ENCODE measurements at regions not wholly inside any gene's neighbourhood (a gene's known extent, or its start where the extent isn't known, plus 50 kb on each side); places are given as distances from the start of the nearest gene placed in this dataset.

- no peak overlapping the region for H3K27ac ChIP-seq
- H3K36me3 ChIP-seq (ENCODE audit: low read depth): no peaks in the 10 kb centered on the region
- no peaks in the 10 kb centered on the region for H3F3A ChIP-seq (ENCODE audit: insufficient read depth)
- WGBS, 2 experiments (ENCODE audit: low coverage in 1 of 2, low lambda C conversion rate in 2 of 2, missing lambda C conversion rate in 2 of 2): 84 to 88% methylated on average over 3 of the region's 3 CpGs
- H3K4me3 ChIP-seq: no peak overlapping the region
- no peaks in the 10 kb centered on the region for H3K9me2 ChIP-seq (ENCODE audit: insufficient read depth)
- no peak overlapping the region for H3K4me2 ChIP-seq (ENCODE audit: unreplicated experiment)
- DNase-seq: no peak
- no peaks in the 10 kb centered on the region for H3K9me3 ChIP-seq (ENCODE audit: low read depth)
- no peak overlapping the region for H3K9ac ChIP-seq
- no peak overlapping the region for H2AFZ ChIP-seq
- H3K79me2 ChIP-seq (ENCODE audit: insufficient read depth): no peaks in the 10 kb centered on the region
- H4K20me1 ChIP-seq (ENCODE audit: insufficient read depth): no peaks in the 10 kb centered on the region
- peaks cover 5% of the 10 kb centered on the region; the same call in 1 of the 2 replicates for H3K4me1 ChIP-seq (ENCODE audit: insufficient read depth)
- no peaks in the 10 kb centered on the region for H3K27me3 ChIP-seq (replicated peaks; ENCODE audit: insufficient read depth)
- in situ Hi-C loops (cut with MboI): no loop called here
- no peak for TF ChIP-seq EZH2 (IDR thresholded peaks at IDR 0.05; ENCODE audit: insufficient read depth, poor library complexity, severe bottlenecking)
- no peak for TF ChIP-seq EZH2phosphoT487 (IDR thresholded peaks at IDR 0.05; ENCODE audit: insufficient read depth, low read depth)
Observed at GRCh38 chr1:209319057-209319432, 264.5 kb upstream of the CAMK1G start.

- Histone ChIP-seq H3K27me3 (replicated peaks; ENCODE audit: insufficient read depth) (no peaks in the 10 kb centered on the region), H3K79me2 (ENCODE audit: insufficient read depth) (no peaks in the 10 kb centered on the region), H3K9me2 (ENCODE audit: insufficient read depth) (no peaks in the 10 kb centered on the region), H3K4me3 (no peak overlapping the region), H3K27ac (no peak overlapping the region), H3K9ac (no peak overlapping the region), H3K4me1 (ENCODE audit: insufficient read depth) (peaks cover 5% of the 10 kb centered on the region; the same call in 1 of the 2 replicates), H4K20me1 (ENCODE audit: insufficient read depth) (no peaks in the 10 kb centered on the region), H2AFZ (no peak overlapping the region), H3K36me3 (ENCODE audit: low read depth) (no peaks in the 10 kb centered on the region), H3K9me3 (ENCODE audit: low read depth) (no peaks in the 10 kb centered on the region), H3F3A (ENCODE audit: insufficient read depth) (no peaks in the 10 kb centered on the region), H3K4me2 (ENCODE audit: unreplicated experiment) (no peak overlapping the region)
- in situ Hi-C loops (cut with MboI): no loop called here
- 78 to 79% methylated on average over 3 of the region's 3 CpGs for WGBS, 2 experiments (ENCODE audit: low coverage in 1 of 2, low lambda C conversion rate in 2 of 2, missing lambda C conversion rate in 2 of 2)
- TF ChIP-seq EZH2 (IDR thresholded peaks at IDR 0.05; ENCODE audit: insufficient read depth, poor library complexity, severe bottlenecking): no peak
- no peak for TF ChIP-seq EZH2phosphoT487 (IDR thresholded peaks at IDR 0.05; ENCODE audit: insufficient read depth, low read depth)
- DNase-seq: peak; percentile 38
Observed at GRCh38 chr1:209319549-209319948, 264.0 kb upstream of the CAMK1G start.

GRCh38 chr1:209323743-209324142, 259.8 kb upstream of the CAMK1G start:
- WGBS, 2 experiments (ENCODE audit: low coverage in 1 of 2, low lambda C conversion rate in 2 of 2, missing lambda C conversion rate in 2 of 2): 63 to 75% methylated on average over 1 of the region's 1 CpG
- TF ChIP-seq EZH2 (IDR thresholded peaks at IDR 0.05; ENCODE audit: insufficient read depth, poor library complexity, severe bottlenecking) (no peak), EZH2phosphoT487 (IDR thresholded peaks at IDR 0.05; ENCODE audit: insufficient read depth, low read depth) (no peak)
- H3K9me3 ChIP-seq (ENCODE audit: low read depth): no peaks in the 10 kb centered on the region
- H3K4me3 ChIP-seq: no peak overlapping the region
- H3K79me2 ChIP-seq (ENCODE audit: insufficient read depth): no peaks in the 10 kb centered on the region
- H3F3A ChIP-seq (ENCODE audit: insufficient read depth): no peaks in the 10 kb centered on the region
- 0 out of 2 replicates have a peak, but pooled peaks cover 6% of the 10 kb centered on the region for H3K27me3 ChIP-seq (replicated peaks; ENCODE audit: insufficient read depth)
- DNase-seq: peak; percentile 11
- H3K9me2 ChIP-seq (ENCODE audit: insufficient read depth): no peaks in the 10 kb centered on the region
- H3K9ac ChIP-seq: no peak overlapping the region
- in situ Hi-C loops (cut with MboI): no loop called here
- no peaks in the 10 kb centered on the region for H3K36me3 ChIP-seq (ENCODE audit: low read depth)
- H3K4me1 ChIP-seq (ENCODE audit: insufficient read depth): peaks cover 5% of the 10 kb centered on the region; the same call in 1 of the 2 replicates
- no peak overlapping the region for H2AFZ ChIP-seq
- H4K20me1 ChIP-seq (ENCODE audit: insufficient read depth): no peaks in the 10 kb centered on the region
- H3K27ac ChIP-seq: no peak overlapping the region
- no peak overlapping the region for H3K4me2 ChIP-seq (ENCODE audit: unreplicated experiment)

GRCh38 chr1:209324901-209325871, 258.3 kb upstream of the CAMK1G start:
- H3K9ac ChIP-seq: no peak overlapping the region
- in situ Hi-C loops (cut with MboI): no loop called here

More at GRCh38 chr1:209324901-209325871, 258.3 kb upstream of the CAMK1G start:
- no peaks in the 10 kb centered on the region for H3F3A ChIP-seq (ENCODE audit: insufficient read depth)
- no peak overlapping the region for H3K27ac ChIP-seq
- H3K4me3 ChIP-seq: no peak overlapping the region
- 77 to 79% methylated on average over 5 of the region's 5 CpGs for WGBS, 2 experiments (ENCODE audit: low coverage in 1 of 2, low lambda C conversion rate in 2 of 2, missing lambda C conversion rate in 2 of 2)
- no peak overlapping the region for H3K4me2 ChIP-seq (ENCODE audit: unreplicated experiment)
- no peak for DNase-seq
- no peaks in the 10 kb centered on the region for H4K20me1 ChIP-seq (ENCODE audit: insufficient read depth)
- no peaks in the 10 kb centered on the region for H3K9me2 ChIP-seq (ENCODE audit: insufficient read depth)
- no peaks in the 10 kb centered on the region for H3K9me3 ChIP-seq (ENCODE audit: low read depth)
- 0 out of 2 replicates have a peak, but pooled peaks cover 6% of the 10 kb centered on the region for H3K27me3 ChIP-seq (replicated peaks; ENCODE audit: insufficient read depth)
- no peaks in the 10 kb centered on the region for H3K4me1 ChIP-seq (ENCODE audit: insufficient read depth)
- no peak overlapping the region for H2AFZ ChIP-seq
- no peaks in the 10 kb centered on the region for H3K79me2 ChIP-seq (ENCODE audit: insufficient read depth)
- no peaks in the 10 kb centered on the region for H3K36me3 ChIP-seq (ENCODE audit: low read depth)
- no peak for TF ChIP-seq EZH2 (IDR thresholded peaks at IDR 0.05; ENCODE audit: insufficient read depth, poor library complexity, severe bottlenecking)
- TF ChIP-seq EZH2phosphoT487 (IDR thresholded peaks at IDR 0.05; ENCODE audit: insufficient read depth, low read depth): no peak
